Colonic mucosa (tissue), 4 donors: ENCODE measurements at regions not wholly inside any gene's neighbourhood (a gene's known extent, or its start where the extent isn't known, plus 50 kb on each side); places are given as distances from the start of the nearest gene placed in this dataset.
A peak's percentile ranks its signal among the peaks of the same experiment; 100 is the strongest.

ENCODE experiments used
- DNase-seq: peaks from one replicate; pipeline ENCODE4 v3.0.0-alpha.2; 2020
- H3K27ac ChIP-seq: fragments of 200-600 bp; one replicate; pipeline ENCODE4 v1.8.0; 2021
- H3K27me3 ChIP-seq: fragments of 200-600 bp; one replicate; pipeline ENCODE4 v1.8.0; 2021
- H3K36me3 ChIP-seq: fragments of 200-600 bp; one replicate; pipeline ENCODE4 v1.8.0; 2021
- H3K4me1 ChIP-seq: fragments of 200-600 bp; one replicate; pipeline ENCODE4 v1.8.0; 2021; ENCODE audit warnings: mild to moderate bottlenecking
- H3K4me3 ChIP-seq: fragments of 200-600 bp; one replicate; pipeline ENCODE4 v1.8.0; 2021
- H3K9ac ChIP-seq, 2 donors: one replicate each; pipeline ENCODE4 v1.7.0; 2013; ENCODE audit warnings: control low read depth in 2 of 2, low read depth in 2 of 2, low read length in 2 of 2
- H3K9me3 ChIP-seq: fragments of 200-600 bp; one replicate; pipeline ENCODE4 v1.8.0; 2021
- CTCF ChIP-seq: fragments of 200-600 bp; IDR thresholded peaks from one replicate; pipeline ENCODE4 v1.8.0; 2022; ENCODE audit warnings: antibody characterized with exemption, mild to moderate bottlenecking
- intact Hi-C: fragments of 100-400 bp; cut with DNase I; formaldehyde crosslinking; loops from one replicate; pipeline ENCODE4 v1.14.1; 2022
- donor health status: healthy.
- donor health status: DM: no; HTN: no; CAD: no.
- donor health status: DM: no; HTN: no; CAD: no.

- Histone ChIP-seq H3K27ac (no peak overlapping the region), H3K27me3 (no peaks in the 10 kb centered on the region), H3K9me3 (no peaks in the 10 kb centered on the region), H3K9ac (no peak overlapping the region), H3K36me3 (no peaks in the 10 kb centered on the region), H3K4me3 (no peak overlapping the region), H3K4me1 (no peaks in the 10 kb centered on the region)
- intact Hi-C loops = no loop called here
- no peak for DNase-seq
- no peak for TF ChIP-seq CTCF
Observed at GRCh38 chr6:106022801-106023200, 63.3 kb upstream of the PRDM1 start.

GRCh38 chr6:106017454-106017853 is 68.7 kb upstream of the PRDM1 start:
- no peak overlapping the region for H3K27ac ChIP-seq
- no peaks in the 10 kb centered on the region for H3K9me3 ChIP-seq
- H3K27me3 ChIP-seq = no peaks in the 10 kb centered on the region
- H3K4me3 ChIP-seq = no peak overlapping the region
- intact Hi-C loops = no loop called here
- H3K4me1 ChIP-seq = no peaks in the 10 kb centered on the region
- TF ChIP-seq CTCF = no peak
- no peak overlapping the region for H3K9ac ChIP-seq
- no peak for DNase-seq
- no peaks in the 10 kb centered on the region for H3K36me3 ChIP-seq

GRCh38 chr6:106014955-106015354 is 71.2 kb upstream of the PRDM1 start:
- Histone ChIP-seq H3K27me3 (no peaks in the 10 kb centered on the region), H3K4me1 (no peaks in the 10 kb centered on the region), H3K4me3 (no peak overlapping the region), H3K27ac (no peak overlapping the region), H3K9ac (no peak overlapping the region), H3K36me3 (no peaks in the 10 kb centered on the region), H3K9me3 (no peaks in the 10 kb centered on the region)
- intact Hi-C loops = no loop called here
- no peak for TF ChIP-seq CTCF
- no peak for DNase-seq

- Histone ChIP-seq H3K4me1 (no peaks in the 10 kb centered on the region), H3K4me3 (no peak overlapping the region), H3K27ac (no peak overlapping the region), H3K9ac (no peak overlapping the region), H3K27me3 (no peaks in the 10 kb centered on the region), H3K36me3 (no peaks in the 10 kb centered on the region), H3K9me3 (no peaks in the 10 kb centered on the region)
- intact Hi-C loops = no loop called here
- DNase-seq = no peak
- no peak for TF ChIP-seq CTCF
Observed at GRCh38 chr6:106011476-106011875, 74.7 kb upstream of the PRDM1 start.

- no peaks in the 10 kb centered on the region for H3K4me1 ChIP-seq
- H3K36me3 ChIP-seq = no peaks in the 10 kb centered on the region
- intact Hi-C loops = no loop called here
- no peak for TF ChIP-seq CTCF
- no peak for DNase-seq
- no peaks in the 10 kb centered on the region for H3K27me3 ChIP-seq
- no peak overlapping the region for H3K9ac ChIP-seq
- no peak overlapping the region for H3K4me3 ChIP-seq
- H3K9me3 ChIP-seq = no peaks in the 10 kb centered on the region
- H3K27ac ChIP-seq = peak overlapping the region; percentile 20
Observed at GRCh38 chr6:106005954-106006353, 80.2 kb upstream of the PRDM1 start.

GRCh38 chr6:106005013-106005412 is 81.1 kb upstream of the PRDM1 start:
- H3K27me3 ChIP-seq = no peaks in the 10 kb centered on the region
- H3K36me3 ChIP-seq = no peaks in the 10 kb centered on the region
- TF ChIP-seq CTCF = no peak
- no peak overlapping the region for H3K27ac ChIP-seq
- H3K9me3 ChIP-seq = no peaks in the 10 kb centered on the region
- DNase-seq = no peak
- no peak overlapping the region for H3K9ac ChIP-seq
- intact Hi-C loops = no loop called here
- no peak overlapping the region for H3K4me3 ChIP-seq
- H3K4me1 ChIP-seq = no peaks in the 10 kb centered on the region
